GM19372 (cell line): ENCODE measurements at regions not wholly inside any gene's neighbourhood (a gene's known extent, or its start where the extent isn't known, plus 50 kb on each side); places are given as distances from the start of the nearest gene placed in this dataset.
"Not testable (repeated sequence)": the region's sequence is repeated elsewhere in the genome, so short reads cannot be mapped to it uniquely, and the experiment has no call there.

Source experiments
- ATAC-seq: cut with Tn5 transposase; IDR thresholded peaks from one replicate; pipeline ENCODE4 v1.9.1; 2021; ENCODE audit warnings: mild to moderate bottlenecking, low read depth, moderate library complexity; ENCODE audit not compliant: unreplicated experiment

DNA sequence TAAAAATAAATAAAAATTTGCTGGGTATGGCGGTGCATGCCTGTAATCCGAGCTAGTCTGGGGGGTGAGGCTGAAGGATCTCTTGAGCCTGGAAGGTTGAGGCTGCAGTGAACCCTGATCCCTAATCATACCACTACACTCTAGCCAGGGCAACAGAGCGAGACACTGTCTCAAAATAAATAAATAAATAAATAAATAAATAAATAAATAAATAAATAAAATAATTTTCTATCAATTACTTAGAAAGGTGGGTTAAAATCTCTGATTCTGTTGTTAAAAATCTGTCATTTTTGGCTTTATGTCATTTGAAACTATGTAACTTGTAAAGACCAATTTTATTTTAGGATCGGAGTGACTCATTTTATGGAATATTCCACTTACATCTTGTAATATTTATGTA lies 958.6 kb downstream of the NXPH1 start:
- no peak for ATAC-seq

DNA sequence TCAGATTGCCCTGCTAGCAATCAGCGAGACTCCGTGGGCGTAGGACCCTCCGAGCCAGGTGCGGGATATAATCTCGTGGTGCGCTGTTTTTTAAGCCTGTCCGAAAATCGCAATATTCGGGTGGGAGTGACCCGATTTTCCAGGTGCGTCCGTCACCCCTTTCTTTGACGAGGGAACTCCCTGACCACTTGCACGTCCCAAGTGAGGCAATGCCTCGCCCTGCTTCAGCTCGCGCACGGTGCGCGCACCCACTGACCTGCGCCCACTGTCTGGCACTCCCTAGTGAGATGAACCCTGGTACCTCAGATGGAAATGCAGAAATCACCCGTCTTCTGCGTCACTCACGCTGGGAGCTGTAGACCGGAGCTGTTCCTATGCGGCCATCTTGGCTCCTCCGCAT lies 971.0 kb downstream of the NXPH1 start:
- not testable (repeated sequence) for ATAC-seq

DNA sequence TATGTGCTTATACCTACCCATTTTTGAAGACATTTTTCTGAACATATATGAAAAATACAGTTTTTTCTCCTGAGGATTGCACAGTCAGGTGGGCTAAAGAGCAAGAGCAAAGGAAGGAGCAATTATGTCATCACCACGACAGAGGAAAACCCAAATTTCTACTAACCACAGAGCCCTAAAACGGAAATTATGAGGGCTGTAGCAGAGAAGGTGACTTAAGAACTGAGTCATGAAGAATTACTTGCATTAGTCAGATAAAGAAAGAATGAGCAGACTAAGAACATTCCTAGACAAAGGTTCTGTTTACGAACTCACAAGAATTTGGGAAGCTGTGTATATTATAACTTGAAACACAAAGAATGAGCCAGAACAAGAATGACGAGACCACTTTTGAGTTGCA lies 974.4 kb downstream of the NXPH1 start:
- ATAC-seq, result no peak

DNA sequence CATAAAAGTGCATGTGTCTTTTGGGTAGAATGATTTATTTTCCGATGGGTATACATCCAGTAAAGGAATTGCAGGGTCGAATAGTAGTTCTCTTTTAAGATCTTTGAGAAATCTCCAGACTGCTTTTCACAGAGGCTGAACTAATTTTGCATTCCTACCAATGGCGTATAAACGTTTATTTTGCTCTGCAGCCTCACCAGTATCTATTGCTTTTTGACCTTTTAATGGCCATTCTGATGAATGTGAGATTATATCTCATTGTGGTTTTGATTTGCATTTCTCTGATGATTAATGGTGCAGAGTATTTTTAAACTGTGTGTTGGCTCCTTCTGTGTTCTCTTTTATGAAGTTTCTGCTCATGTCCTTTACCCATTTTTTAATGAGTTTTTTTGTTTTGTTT lies 1020.1 kb downstream of the NXPH1 start:
- ATAC-seq, result no peak

DNA sequence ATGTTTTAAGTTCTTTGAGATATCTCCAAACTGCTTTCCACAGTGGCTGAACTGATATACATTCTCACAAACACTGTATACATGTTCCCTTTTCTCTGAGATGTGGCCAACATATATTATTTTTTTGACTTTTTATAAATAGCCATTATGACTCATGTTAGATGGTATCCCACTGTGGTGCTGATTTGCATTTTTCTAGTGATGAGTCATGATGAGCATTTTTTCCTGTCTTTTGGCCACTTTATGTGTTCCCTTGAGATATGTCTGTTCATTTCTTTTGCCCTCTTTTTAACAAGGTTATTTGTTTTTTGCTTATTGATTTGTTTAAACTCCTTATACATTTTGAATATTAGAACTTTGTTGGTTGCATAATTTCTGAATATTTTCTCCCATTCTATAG lies 1055.1 kb downstream of the NXPH1 start:
- no peak for ATAC-seq

DNA sequence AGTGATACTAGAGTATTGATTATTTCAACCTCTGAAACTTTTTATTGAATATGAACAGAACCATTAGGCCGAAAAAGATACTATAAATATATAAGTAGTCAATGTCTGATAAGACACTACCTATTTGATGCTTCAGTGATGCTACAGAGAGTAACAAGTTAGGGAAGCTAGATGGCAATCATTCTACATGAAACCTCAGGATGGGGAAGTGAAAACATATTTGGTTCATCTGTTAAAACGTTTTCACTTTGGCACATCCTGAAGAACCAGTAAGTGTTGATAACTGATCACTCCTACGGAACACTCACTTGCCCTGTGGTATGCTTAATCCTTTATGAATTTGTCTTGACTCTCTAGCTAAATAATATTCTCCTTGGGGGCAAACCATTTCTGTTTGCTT lies 1064.9 kb downstream of the NXPH1 start:
- ATAC-seq, result no peak

DNA sequence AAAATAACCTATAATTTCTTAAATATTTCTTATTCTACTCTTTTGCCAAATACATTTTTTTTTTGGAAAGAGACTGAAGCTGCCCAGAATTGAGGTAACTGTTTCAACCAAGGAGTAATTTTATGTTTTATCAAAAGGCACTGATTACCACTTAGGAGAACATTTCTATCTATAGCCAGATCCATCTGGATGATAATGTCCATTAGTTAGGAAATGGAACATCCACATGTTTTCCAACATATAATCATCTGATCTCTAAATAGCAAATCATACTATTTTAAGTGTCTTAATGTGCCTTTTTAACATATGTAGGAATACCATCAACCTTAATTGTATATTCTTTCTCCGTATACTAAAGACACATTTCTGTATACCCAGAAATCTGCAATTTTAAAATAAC lies 1068.9 kb downstream of the NXPH1 start:
- ATAC-seq, result no peak

DNA sequence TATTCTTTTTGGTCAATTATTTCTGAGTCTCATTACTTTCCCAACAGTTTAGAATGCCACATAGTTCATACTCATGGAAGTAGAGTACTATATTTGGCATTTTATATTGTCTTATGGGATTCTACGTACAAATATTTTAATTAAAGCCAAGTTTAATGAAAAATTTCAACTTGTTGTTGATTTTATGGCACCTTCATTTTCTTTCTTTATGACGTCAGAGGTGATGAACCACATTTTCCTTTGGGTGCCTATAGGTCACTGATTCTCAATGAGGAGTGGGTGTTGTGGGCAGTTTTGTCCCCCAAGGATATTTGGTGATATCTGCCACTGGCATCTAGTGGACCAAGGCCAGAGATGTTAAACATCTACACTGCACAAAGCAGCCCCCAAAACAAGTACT lies 1071.3 kb downstream of the NXPH1 start:
- no peak for ATAC-seq

DNA sequence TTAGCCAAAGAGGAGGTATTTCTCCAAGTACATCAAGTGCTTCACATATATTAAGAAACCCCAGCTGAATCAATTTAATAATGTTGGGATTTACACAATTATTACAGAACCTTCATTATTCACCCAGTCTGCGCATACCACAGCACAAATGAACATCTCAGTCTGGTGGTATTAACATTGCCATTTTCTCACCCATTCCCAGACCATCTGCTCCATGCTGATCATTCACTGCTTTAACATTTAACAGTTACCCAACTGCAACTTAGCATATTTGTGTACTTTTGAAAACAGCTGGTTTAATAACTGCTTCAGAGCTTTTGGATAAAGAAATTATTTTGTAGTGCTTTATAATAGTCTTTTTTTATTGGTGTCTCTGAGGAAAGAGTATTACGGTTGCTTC lies 1072.1 kb downstream of the NXPH1 start:
- no peak for ATAC-seq

DNA sequence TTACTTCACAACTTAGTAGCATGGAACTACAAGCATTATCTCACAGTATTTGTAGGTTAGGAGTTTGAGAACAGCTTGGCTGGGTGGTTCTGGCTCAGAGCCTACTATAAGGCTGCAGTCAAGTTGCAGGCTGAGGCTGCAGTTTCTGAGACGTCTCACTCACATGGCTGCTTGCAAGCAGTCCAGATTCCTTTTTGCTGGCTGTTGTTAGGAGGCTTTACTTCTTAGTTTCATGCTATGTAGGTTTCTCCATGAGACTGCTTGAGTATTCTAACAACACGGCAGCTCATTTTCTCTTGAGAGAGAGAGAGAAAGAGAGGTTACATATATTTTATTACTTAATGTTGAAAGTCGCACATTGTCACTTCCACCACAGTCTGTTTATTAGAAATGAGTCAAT lies 1073.9 kb downstream of the NXPH1 start:
- ATAC-seq, result no peak

DNA sequence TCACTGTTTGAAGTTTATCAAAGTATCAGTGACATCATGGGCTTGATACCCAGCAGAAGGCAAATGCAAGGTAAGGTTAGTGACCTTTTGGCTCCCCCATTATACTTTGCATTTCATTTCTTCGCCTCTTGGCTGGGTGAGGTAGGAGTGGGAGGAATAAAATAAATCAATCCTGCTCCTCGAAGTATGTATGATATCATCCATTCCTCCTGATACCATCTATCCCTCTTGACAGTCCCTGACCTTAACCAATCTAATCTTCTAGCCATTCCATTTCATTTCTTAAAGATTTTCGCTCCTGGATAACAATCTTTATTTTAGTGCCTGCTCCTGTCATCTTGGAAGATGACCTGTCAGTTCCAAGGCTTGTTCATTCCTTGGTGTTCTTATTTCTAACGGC lies 1083.3 kb downstream of the NXPH1 start:
- ATAC-seq, result no peak

DNA sequence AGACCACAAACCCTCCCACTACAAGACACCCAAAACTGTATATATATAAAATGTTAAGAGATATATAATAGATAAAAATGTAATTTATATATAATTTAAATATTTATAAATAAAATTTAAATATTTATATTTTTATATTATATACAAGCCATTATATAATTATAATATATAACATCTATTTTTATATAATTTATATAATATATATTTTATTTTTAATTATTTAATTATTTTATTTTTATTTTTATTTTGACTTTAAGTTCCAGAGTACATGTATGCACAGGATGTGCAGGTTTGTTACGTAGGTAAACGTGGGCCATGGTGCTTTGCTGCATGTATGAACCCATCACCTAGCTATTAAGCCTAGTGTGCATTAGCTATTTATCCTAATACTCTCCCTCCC lies 1090.2 kb downstream of the NXPH1 start:
- ATAC-seq, result no peak

DNA sequence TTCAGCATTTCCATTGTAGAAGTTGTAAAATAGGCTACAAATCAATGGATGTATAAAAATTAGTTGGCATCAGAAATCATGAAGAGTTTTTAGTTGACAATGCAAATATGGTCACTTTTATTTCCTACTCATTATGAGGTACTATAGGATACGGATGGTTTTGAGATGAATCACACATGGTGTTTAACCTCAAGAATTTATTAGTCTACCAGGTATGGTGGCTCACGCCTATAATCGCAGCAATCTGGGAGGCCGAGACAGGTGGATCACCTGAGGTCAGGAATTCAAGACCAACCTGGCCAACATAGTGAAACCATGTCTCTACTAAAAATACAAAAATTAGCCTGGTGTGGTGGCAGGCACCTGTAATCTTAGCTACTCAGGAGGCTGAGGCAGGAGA lies 1119.0 kb downstream of the NXPH1 start:
- ATAC-seq, result not testable (repeated sequence)

DNA sequence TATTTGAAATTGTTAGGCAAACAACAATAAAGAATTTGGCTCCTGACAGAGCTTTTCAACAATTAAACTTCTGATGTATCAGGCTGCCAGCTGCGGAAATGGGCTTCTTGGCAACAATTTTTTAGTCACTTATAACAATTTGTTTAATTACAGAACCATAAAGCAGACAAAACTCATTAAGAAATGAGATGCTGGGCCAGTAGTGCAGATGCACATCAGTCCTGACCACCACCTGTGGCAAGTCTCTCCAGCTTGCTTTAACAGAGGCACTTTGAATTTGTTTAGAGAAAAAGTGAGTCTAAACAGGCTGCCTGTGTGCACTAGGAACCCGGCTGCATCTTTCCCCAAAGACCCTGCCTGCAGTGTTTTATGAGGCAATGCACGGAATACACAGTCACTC lies 1124.4 kb downstream of the NXPH1 start:
- ATAC-seq, result no peak

DNA sequence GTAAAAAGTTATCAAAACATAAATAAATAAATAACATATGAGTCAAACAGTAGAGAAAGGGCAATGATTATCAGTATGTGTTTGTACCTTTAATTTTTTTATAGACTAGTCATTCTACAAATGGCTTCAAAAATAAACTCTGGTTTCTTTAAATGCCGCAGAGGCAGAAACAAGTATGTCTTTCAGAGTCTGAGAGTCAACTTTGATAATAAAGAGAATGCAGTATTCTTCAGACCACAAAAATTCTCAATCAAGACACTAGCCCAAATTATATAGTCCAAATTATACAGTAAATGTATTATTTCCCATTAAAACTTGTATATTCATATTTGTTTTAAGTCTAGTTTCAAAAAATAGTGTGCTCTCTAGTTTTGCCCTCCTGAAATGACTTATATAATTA lies 1142.3 kb downstream of the NXPH1 start:
- no peak for ATAC-seq

DNA sequence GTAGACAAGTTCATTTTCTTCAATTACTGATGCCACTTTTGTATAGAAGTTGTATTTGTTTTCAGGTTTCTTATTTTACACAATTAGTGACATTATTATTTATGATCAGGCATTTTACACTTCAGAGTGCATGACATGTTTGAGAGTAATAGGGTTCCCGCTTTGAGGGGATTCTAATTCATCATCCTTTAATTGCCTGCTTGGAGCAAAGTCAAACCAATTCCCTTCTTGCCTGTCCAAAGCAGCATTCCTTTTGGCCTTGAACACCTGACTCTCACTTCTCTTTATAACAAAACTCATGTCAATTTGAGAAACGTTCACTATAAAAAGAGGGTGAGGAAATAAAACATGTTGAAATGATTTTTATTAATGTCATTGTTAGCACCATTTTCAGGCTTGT lies 1149.4 kb downstream of the NXPH1 start:
- ATAC-seq, result no peak

DNA sequence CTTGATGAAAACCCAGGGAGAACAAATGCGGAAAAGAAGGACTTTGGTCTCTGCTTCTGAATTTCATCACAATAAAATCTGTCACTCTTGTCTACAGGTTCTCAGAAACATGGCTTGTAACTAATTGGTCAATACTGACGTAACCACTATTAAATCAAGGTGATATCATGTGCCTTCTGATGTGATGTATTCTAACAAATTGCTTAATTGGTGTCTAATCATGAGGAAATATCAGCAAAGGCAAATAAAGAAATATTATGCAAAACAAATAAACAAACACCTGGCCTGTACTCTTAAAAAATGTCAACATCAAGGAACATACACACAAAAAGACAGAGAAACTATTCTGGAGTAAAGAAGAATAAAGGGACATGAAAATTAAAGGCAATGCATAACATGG lies 1165.0 kb downstream of the NXPH1 start:
- ATAC-seq, result no peak

DNA sequence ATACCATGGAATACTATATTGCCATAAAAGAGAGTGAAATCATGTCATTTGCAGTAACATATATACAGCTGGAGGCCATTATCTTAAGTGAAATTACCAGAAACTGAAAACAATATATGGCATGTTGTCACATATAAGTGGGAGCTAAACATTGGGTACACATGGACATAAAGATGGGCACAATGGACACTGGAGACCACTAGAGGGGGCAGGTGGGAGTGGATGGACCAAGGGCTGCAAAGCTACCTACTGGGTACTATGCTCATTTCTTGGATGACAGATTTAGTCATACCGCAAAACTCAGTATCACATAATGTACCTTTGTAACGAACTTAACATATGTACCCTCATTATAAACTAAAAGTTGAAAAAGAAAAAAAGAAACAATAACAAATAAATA lies 1167.6 kb downstream of the NXPH1 start:
- ATAC-seq, result no peak

DNA sequence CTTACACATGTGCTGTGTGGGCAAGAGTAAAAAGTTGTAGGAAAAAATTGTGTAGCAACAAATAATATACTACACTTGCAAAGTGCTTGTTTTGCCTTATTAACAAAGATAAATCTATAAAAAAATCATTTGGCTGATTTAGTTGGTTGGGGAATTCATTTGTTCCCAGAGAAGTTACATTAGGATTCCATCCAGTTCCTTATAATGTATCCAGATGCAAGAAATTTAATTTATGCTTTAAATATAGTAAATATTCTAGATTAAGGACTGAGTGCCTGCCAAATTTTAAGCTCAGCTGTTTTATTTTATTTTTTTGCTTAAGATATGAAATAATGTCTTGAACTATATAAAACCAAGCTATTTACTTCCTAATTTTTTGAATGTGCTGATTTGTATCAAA lies 1169.9 kb downstream of the NXPH1 start:
- no peak for ATAC-seq

DNA sequence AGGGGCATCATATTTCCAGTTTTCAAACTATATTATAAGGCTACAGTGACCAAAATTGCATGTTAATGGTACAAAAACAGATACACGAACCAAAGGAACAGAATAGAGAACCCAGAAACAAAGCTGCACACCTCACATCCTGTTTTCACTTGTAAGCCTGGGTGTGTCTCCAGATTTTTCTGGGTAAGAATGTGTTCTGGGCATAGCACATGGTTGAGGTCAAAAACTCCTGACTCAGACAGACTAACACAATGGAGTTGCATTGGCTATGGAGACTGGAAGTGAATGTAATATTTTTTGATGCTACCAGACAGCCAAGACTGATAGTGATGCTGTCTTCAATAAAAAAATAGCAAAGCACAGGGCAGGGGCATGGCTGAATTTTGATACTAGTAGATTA lies 1175.2 kb downstream of the NXPH1 start:
- ATAC-seq, result no peak

DNA sequence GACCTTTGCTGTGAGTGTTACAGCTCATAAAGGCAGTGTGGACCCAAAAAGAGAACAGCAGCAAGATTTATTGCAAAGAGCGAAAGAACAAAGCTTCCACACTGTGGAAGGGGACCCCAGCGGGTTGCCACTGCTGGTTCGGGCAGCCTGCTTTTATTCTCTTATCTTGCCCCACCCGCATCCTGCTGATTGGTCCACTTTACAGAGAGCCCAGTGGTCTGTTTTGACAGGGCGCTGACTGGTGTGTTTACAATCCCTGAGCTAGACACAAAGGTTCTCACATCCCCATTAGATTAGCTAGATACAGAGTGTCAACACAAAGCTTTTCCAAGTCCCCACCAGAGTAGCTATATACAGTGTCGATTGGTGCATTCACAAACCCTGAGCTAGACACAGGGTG lies 1187.5 kb downstream of the NXPH1 start:
- not testable (repeated sequence) for ATAC-seq

DNA sequence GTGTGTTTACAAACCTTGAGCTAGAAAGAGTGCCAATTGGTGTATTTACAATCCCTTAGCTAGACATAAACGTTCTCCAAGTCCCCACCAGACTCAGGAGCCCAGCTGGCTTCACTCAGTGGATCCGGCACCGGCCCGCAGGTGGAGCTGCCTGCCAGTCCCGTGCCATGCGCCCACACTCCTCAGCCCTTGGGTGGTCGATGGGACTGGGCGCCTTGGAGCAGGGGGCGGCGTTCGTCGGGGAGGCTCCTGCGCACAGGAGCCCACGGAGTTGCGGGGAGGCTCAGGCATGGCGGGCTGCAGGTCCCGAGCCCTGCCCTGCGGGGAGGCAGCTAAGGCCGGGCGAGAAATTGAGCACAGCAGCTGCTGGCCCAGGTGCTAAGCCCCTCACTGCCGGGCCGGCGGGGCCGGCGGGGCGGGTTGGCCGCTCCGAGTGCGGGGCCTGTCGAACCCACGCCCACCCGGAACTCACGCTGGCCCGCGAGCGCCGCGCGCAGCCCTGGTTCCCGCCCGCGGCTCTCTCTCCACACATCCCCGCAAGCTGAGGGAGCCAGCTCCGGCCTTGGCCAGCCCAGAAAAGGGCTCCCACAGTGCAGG lies 1188.0 kb downstream of the NXPH1 start:
- not testable (repeated sequence) for ATAC-seq

DNA sequence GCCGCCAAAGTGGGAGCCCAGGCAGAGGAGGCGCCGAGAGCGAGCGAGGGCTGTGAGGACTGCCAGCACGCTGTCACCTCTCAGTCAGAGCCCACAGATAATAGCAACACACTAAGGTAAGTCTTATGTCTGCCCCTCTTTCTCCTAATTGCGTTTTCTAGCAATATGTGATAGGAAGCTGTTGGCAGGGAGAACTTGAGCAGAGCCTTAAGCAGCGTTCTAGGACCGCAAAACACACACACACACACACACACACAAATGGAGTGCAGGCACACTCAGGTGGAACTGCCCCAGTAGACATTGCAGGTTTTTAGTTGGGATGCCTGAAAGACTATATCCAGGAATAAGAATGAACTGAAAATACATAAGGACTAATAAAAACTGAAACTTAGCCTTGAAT lies 1188.5 kb downstream of the NXPH1 start:
- no peak for ATAC-seq
